SK-N-SH treated with all-trans-retinoic acid at 6 μM for 48 hours (cell line): ENCODE measurements at regions not wholly inside any gene's neighbourhood (a gene's known extent, or its start where the extent isn't known, plus 50 kb on each side); places are given as distances from the start of the nearest gene placed in this dataset.

Experiments
- ATAC-seq: fragments of 200-7000 bp; cut with Tn5 transposase; 3 replicates; pipeline ENCODE4 v1.9.1; 2020; ENCODE audit warnings: mild to moderate bottlenecking, moderate library complexity
- ARNTL ChIP-seq: fragments of 450-650 bp; formaldehyde crosslinking; IDR thresholded peaks from 2 replicates; pipeline ENCODE4 v1.5.0; 2020; ENCODE audit warnings: low read depth, mild to moderate bottlenecking, moderate library complexity, borderline replicate concordance
- CREB5 ChIP-seq: fragments of 250-450 bp; sonication (Bioruptor Pico); IDR thresholded peaks from 2 replicates; pipeline ENCODE4 v1.5.1; 2020; ENCODE audit warnings: low read depth, mild to moderate bottlenecking, moderate library complexity
- CSDC2 ChIP-seq: fragments of 250-450 bp; sonication (Bioruptor Pico); IDR thresholded peaks from 2 replicates; pipeline ENCODE4 v1.5.0; 2020; ENCODE audit warnings: mild to moderate bottlenecking, moderate library complexity
- CSRNP3 ChIP-seq: fragments of 250-450 bp; sonication (Bioruptor Pico); IDR thresholded peaks from 2 replicates; pipeline ENCODE4 v1.5.1; 2021; ENCODE audit warnings: mild to moderate bottlenecking, moderate library complexity
- ESRRG ChIP-seq: fragments of 250-450 bp; sonication (Bioruptor Pico); IDR thresholded peaks from 2 replicates; pipeline ENCODE4 v1.6.1; 2021; ENCODE audit warnings: mild to moderate bottlenecking
- GLIS3 ChIP-seq: fragments of 250-450 bp; sonication (Bioruptor Pico); IDR thresholded peaks from 2 replicates; pipeline ENCODE4 v1.5.0; 2020; ENCODE audit warnings: mild to moderate bottlenecking, moderate library complexity
- OSR1 ChIP-seq: fragments of 250-450 bp; sonication (Bioruptor Pico); IDR thresholded peaks from 2 replicates; pipeline ENCODE4 v1.8.0; 2022; ENCODE audit warnings: moderate library complexity, mild to moderate bottlenecking, inconsistent platforms
- PATZ1 ChIP-seq: fragments of 250-450 bp; sonication (Bioruptor Pico); IDR thresholded peaks from 2 replicates; pipeline ENCODE4 v1.8.0; 2020; ENCODE audit warnings: mild to moderate bottlenecking, moderate library complexity, borderline replicate concordance
- POU6F1 ChIP-seq: fragments of 250-450 bp; sonication (Bioruptor Pico); IDR thresholded peaks from 2 replicates; pipeline ENCODE4 v1.8.0; 2021; ENCODE audit warnings: low read depth, mild to moderate bottlenecking, moderate library complexity, borderline replicate concordance
- PPARA ChIP-seq: fragments of 250-450 bp; sonication (Bioruptor Pico); IDR thresholded peaks from 2 replicates; pipeline ENCODE4 v1.5.0; 2020; ENCODE audit warnings: mild to moderate bottlenecking, borderline replicate concordance
- RARB ChIP-seq: fragments of 250-450 bp; sonication (Bioruptor Pico); IDR thresholded peaks from 2 replicates; pipeline ENCODE4 v1.8.0; 2021; ENCODE audit warnings: mild to moderate bottlenecking, moderate library complexity
- SNAI2 ChIP-seq: fragments of 250-450 bp; sonication (Bioruptor Pico); IDR thresholded peaks from 2 replicates; pipeline ENCODE4 v1.5.0; 2020; ENCODE audit warnings: mild to moderate bottlenecking, moderate library complexity
- TCF4 ChIP-seq: fragments of 250-450 bp; sonication (Bioruptor Pico); IDR thresholded peaks from 2 replicates; pipeline ENCODE4 v1.8.0; 2021; ENCODE audit warnings: mild to moderate bottlenecking, moderate library complexity, borderline replicate concordance
- TOX ChIP-seq: fragments of 250-450 bp; sonication (Bioruptor Pico); IDR thresholded peaks from 2 replicates; pipeline ENCODE4 v1.8.0; 2021; ENCODE audit warnings: mild to moderate bottlenecking, moderate library complexity, borderline replicate concordance
- TSHZ2 ChIP-seq: fragments of 250-450 bp; sonication (Bioruptor Pico); IDR thresholded peaks from 2 replicates; pipeline ENCODE4 v1.5.0; 2020; ENCODE audit warnings: mild to moderate bottlenecking, moderate library complexity
- ZC3H10 ChIP-seq: fragments of 250-450 bp; sonication (Bioruptor Pico); IDR thresholded peaks from 2 replicates; pipeline ENCODE4 v1.5.1; 2021; ENCODE audit warnings: mild to moderate bottlenecking, moderate library complexity
- ZFP3 ChIP-seq: fragments of 250-450 bp; sonication (Bioruptor Pico); IDR thresholded peaks from 2 replicates; pipeline ENCODE4 v1.5.0; 2020; ENCODE audit warnings: mild to moderate bottlenecking, moderate library complexity
- ZFP30 ChIP-seq: fragments of 450-650 bp; formaldehyde crosslinking; IDR thresholded peaks from 2 replicates; pipeline ENCODE4 v1.5.0; 2022; ENCODE audit warnings: mild to moderate bottlenecking, moderate library complexity
- ZNF565 ChIP-seq: fragments of 450-650 bp; formaldehyde crosslinking; conservative IDR thresholded peaks from 2 replicates; pipeline ENCODE4 v1.5.0; 2020; ENCODE audit warnings: low read depth, mild to moderate bottlenecking, moderate library complexity
- ZNF70 ChIP-seq: fragments of 450-650 bp; formaldehyde crosslinking; IDR thresholded peaks from 2 replicates; pipeline ENCODE4 v1.5.0; 2020; ENCODE audit warnings: mild to moderate bottlenecking, moderate library complexity
- ZNF8 ChIP-seq: fragments of 450-650 bp; formaldehyde crosslinking; IDR thresholded peaks from 2 replicates; pipeline ENCODE4 v1.5.0; 2020; ENCODE audit warnings: mild to moderate bottlenecking, moderate library complexity

- TF ChIP-seq PATZ1 (CRISPR knock-in tag): no peak
- no peak for TF ChIP-seq PPARA (CRISPR knock-in tag)
- no peak for TF ChIP-seq ZNF70 (CRISPR knock-in tag)
Measured at GRCh38 chr18:22552254-22552653, 134.5 kb upstream of the CTAGE1 start (continued).

- TF ChIP-seq OSR1 (CRISPR knock-in tag) (no peak), ZFP3 (CRISPR knock-in tag) (no peak)
- TF ChIP-seq, all 23 proteins: peak for 0
- ATAC-seq: no peak
Measured at GRCh38 chr18:22552899-22553460, 135.3 kb upstream of the CTAGE1 start.

- TF ChIP-seq ARNTL (CRISPR knock-in tag): no peak
- TF ChIP-seq ZNF565 (CRISPR knock-in tag): no peak
- TF ChIP-seq ZFP30 (CRISPR knock-in tag): no peak
- TF ChIP-seq ZFP3 (CRISPR knock-in tag): no peak
- no peak for TF ChIP-seq TCF4 (CRISPR knock-in tag)
- TF ChIP-seq, all 23 proteins: peak for 0
- ATAC-seq: no peak
Measured at GRCh38 chr18:22556222-22557167, 138.8 kb upstream of the CTAGE1 start.

- no peak for TF ChIP-seq GLIS3
- no peak for TF ChIP-seq SNAI2 (CRISPR knock-in tag)
- TF ChIP-seq CREB5 (CRISPR knock-in tag): no peak
- TF ChIP-seq PATZ1 (CRISPR knock-in tag): no peak
- no peak for TF ChIP-seq POU6F1 (CRISPR knock-in tag)
- TF ChIP-seq ZC3H10 (CRISPR knock-in tag): no peak
- no peak for TF ChIP-seq ESRRG (CRISPR knock-in tag)
- TF ChIP-seq PPARA (CRISPR knock-in tag): no peak
- TF ChIP-seq RARB: no peak
- no peak for TF ChIP-seq ZFP30 (CRISPR knock-in tag)
- TF ChIP-seq OSR1 (CRISPR knock-in tag): no peak
- no peak for TF ChIP-seq ZNF565 (CRISPR knock-in tag)
- TF ChIP-seq TOX (CRISPR knock-in tag): no peak
- TF ChIP-seq CSDC2 (CRISPR knock-in tag): no peak
- no peak for TF ChIP-seq ARNTL (CRISPR knock-in tag)
- no peak for TF ChIP-seq ZFP3 (CRISPR knock-in tag)
- TF ChIP-seq ZNF8 (CRISPR knock-in tag): no peak
- no peak for TF ChIP-seq CSRNP3 (CRISPR knock-in tag)
- TF ChIP-seq TSHZ2 (CRISPR knock-in tag): no peak
- no peak for TF ChIP-seq ZNF70 (CRISPR knock-in tag)
- no peak for ATAC-seq
Measured at GRCh38 chr18:22557168-22557941, 139.6 kb upstream of the CTAGE1 start.
